ENCODE measurements at regions not wholly inside any gene's neighbourhood (a gene's known extent, or its start where the extent isn't known, plus 50 kb on each side); places are given as distances from the start of the nearest gene placed in this dataset.

DNA sequence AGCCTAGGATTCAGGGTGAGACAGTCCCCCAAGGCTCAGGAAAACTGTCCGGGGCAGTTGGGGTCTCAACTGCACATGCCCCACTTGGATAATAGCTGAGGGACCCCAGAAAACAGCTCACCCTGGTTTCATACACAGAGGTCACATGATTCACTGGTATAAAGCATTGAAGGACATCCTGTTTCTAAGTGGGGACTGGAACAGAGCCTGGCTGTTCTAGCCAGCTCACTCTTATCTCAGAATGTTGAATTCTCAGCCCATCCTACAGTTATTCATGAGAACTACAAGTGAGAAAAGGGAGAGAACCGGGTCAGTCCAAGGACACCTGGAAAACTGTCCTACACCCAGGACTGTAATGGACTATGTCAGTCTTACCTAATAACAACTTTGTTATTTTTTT lies 170.9 kb downstream of the FGF1 start:
- TF ChIP-seq EZH2 (IDR thresholded peaks at IDR 0.05; ENCODE audit: borderline replicate concordance, insufficient read depth, low read depth, low read length, poor library complexity, severe bottlenecking), result no peak
- no peak for TF ChIP-seq CTCF (IDR thresholded peaks at IDR 0.05)
